Islet precursor cell (in vitro differentiated cells): ENCODE measurements at regions not wholly inside any gene's neighbourhood (a gene's known extent, or its start where the extent isn't known, plus 50 kb on each side); places are given as distances from the start of the nearest gene placed in this dataset.

Experiments used
- DNase-seq: peaks from one replicate; pipeline ENCODE4 v3.0.0-alpha.2; 2018

- DNase-seq = no peak
Measured at GRCh38 chr3:168624892-168625448, 529.2 kb upstream of the GOLIM4 start.

- no peak for DNase-seq
Measured at GRCh38 chr3:168624195-168624594, 528.5 kb upstream of the GOLIM4 start.

GRCh38 chr3:168622795-168623194 lies 527.1 kb upstream of the GOLIM4 start:
- DNase-seq = no peak

GRCh38 chr3:168620854-168621253 lies 525.1 kb upstream of the GOLIM4 start:
- peak; percentile 73 for DNase-seq

GRCh38 chr3:168618827-168619470 lies 523.2 kb upstream of the GOLIM4 start:
- no peak for DNase-seq

- DNase-seq = no peak
Measured at GRCh38 chr3:168617658-168618057, 521.9 kb upstream of the GOLIM4 start.

- no peak for DNase-seq
Measured at GRCh38 chr3:168616915-168617314, 521.2 kb upstream of the GOLIM4 start.

- no peak for DNase-seq
Measured at GRCh38 chr3:168615493-168616020, 519.8 kb upstream of the GOLIM4 start.

- no peak for DNase-seq
Measured at GRCh38 chr3:168613151-168613550, 517.4 kb upstream of the GOLIM4 start.

GRCh38 chr3:168612671-168613070 lies 516.9 kb upstream of the GOLIM4 start:
- no peak for DNase-seq

GRCh38 chr3:168611826-168612225 lies 516.1 kb upstream of the GOLIM4 start:
- no peak for DNase-seq

GRCh38 chr3:168608926-168609325 lies 513.2 kb upstream of the GOLIM4 start:
- no peak for DNase-seq

- DNase-seq = no peak
Measured at GRCh38 chr3:168604767-168605166, 509.0 kb upstream of the GOLIM4 start.

GRCh38 chr3:168598250-168598649 lies 502.5 kb upstream of the GOLIM4 start:
- no peak for DNase-seq

GRCh38 chr3:168596175-168596823 lies 500.6 kb upstream of the GOLIM4 start:
- no peak for DNase-seq

- no peak for DNase-seq
Measured at GRCh38 chr3:168591587-168591986, 495.9 kb upstream of the GOLIM4 start.

GRCh38 chr3:168589376-168589775 lies 493.7 kb upstream of the GOLIM4 start:
- no peak for DNase-seq

- DNase-seq = no peak
Measured at GRCh38 chr3:168585544-168585943, 489.8 kb upstream of the GOLIM4 start.

GRCh38 chr3:168583977-168584376 lies 488.3 kb upstream of the GOLIM4 start:
- DNase-seq = no peak

GRCh38 chr3:168582503-168582902 lies 486.8 kb upstream of the GOLIM4 start:
- no peak for DNase-seq

- no peak for DNase-seq
Measured at GRCh38 chr3:168581771-168582225, 486.1 kb upstream of the GOLIM4 start.

- no peak for DNase-seq
Measured at GRCh38 chr3:168579010-168579409, 483.3 kb upstream of the GOLIM4 start.

- DNase-seq = no peak
Measured at GRCh38 chr3:168575750-168576149, 480.0 kb upstream of the GOLIM4 start.
